GM12878 (cell line): ENCODE measurements at regions not wholly inside any gene's neighbourhood (a gene's known extent, or its start where the extent isn't known, plus 50 kb on each side); places are given as distances from the start of the nearest gene placed in this dataset.
A peak's percentile ranks its signal among the peaks of the same experiment; 100 is the strongest.

ENCODE experiments used
- ATAC-seq: fragments of 200-7000 bp; cut with Tn5 transposase; 3 replicates; pipeline ENCODE4 v1.9.1; 2020; ENCODE audit warnings: mild to moderate bottlenecking, moderate library complexity
- BruUV-seq: library from RNA; stranded (reverse); fragments of 400-500 nt; replicated peaks from 2 replicates; lab custom pipeline; 2021; lab: Mats Ljungman, UMichigan
- CTCF ChIA-PET: fragments of 300-600 bp; sonication (Branson Sonifier 250); formaldehyde crosslinking; extraction: SDS; loops from one replicate; lab custom pipeline; 2021; ENCODE audit warnings: inconsistent platforms; lab: Yijun Ruan, JAX
- POLR2A ChIA-PET: fragments of 350-600 bp; formaldehyde crosslinking; extraction: SDS; loops from one replicate; lab custom pipeline; 2021; ENCODE audit warnings: inconsistent platforms; lab: Charles Lee
- RAD21 ChIA-PET: fragments of 300-600 bp; sonication (Branson Sonifier 250); formaldehyde crosslinking; loops from one replicate; lab custom pipeline; 2023; ENCODE audit warnings: antibody characterized with exemption; ENCODE audit not compliant: unreplicated experiment; lab: Charles Lee
- SMC1A ChIA-PET: fragments of 300-600 bp; sonication (Branson Sonifier 250); formaldehyde crosslinking; loops from one replicate; lab custom pipeline; 2023; ENCODE audit not compliant: unreplicated experiment, uncharacterized antibody; lab: Charles Lee
- DNase-seq: peaks from one replicate; pipeline ENCODE4 v3.0.0-alpha.2; 2011; ENCODE audit warnings: low read depth, low spot score
- FAIRE-seq: peaks from 3 replicates; lab custom pipeline; 2011; peaks lifted over from hg19 to GRCh38; lab: Jason Lieb, UNC
- H2AFZ ChIP-seq: 2 replicates; pipeline ENCODE4 v1.6.0; 2011; ENCODE audit warnings: low read depth, low read length, control low read depth; ENCODE audit not compliant: control insufficient read depth
- H3K27ac ChIP-seq: 2 replicates; pipeline ENCODE4 v1.5.1; 2011; ENCODE audit warnings: control low read depth; ENCODE audit not compliant: control insufficient read depth, insufficient read depth
- H3K27me3 ChIP-seq, 2 experiments: replicated peaks in 1 of 2; 2 replicates each; pipeline versions ENCODE4 v1.6.0 to v1.6.1; 2011; ENCODE audit warnings: low read length in 1 of 2; ENCODE audit not compliant: control insufficient read depth in 2 of 2, insufficient read depth in 2 of 2
- H3K36me3 ChIP-seq, 2 experiments: 2 replicates each; pipeline ENCODE4 v1.5.1; 2011; ENCODE audit warnings: low read length in 1 of 2; ENCODE audit not compliant: control insufficient read depth in 2 of 2, insufficient read depth in 2 of 2
- H3K4me1 ChIP-seq: 2 replicates; pipeline ENCODE4 v1.6.1; 2011; ENCODE audit warnings: mild to moderate bottlenecking, low read length, moderate library complexity, mixed read lengths; ENCODE audit not compliant: control insufficient read depth, insufficient read depth
- H3K4me2 ChIP-seq: 2 replicates; pipeline ENCODE4 v1.6.0; 2011; ENCODE audit warnings: control low read depth; ENCODE audit not compliant: control insufficient read depth, insufficient read depth
- H3K4me3 ChIP-seq: fragments of 200-600 bp; sonication (generic); 2 replicates; pipeline ENCODE4 v1.5.1; 2016
- H3K79me2 ChIP-seq: 2 replicates; pipeline ENCODE4 v1.6.0; 2011; ENCODE audit warnings: low read length; ENCODE audit not compliant: control insufficient read depth, insufficient read depth
- H3K9ac ChIP-seq: 2 replicates; pipeline ENCODE4 v1.8.0; 2011; ENCODE audit warnings: low read length, control low read depth, mixed read lengths; ENCODE audit not compliant: control insufficient read depth, insufficient read depth
- H3K9me3 ChIP-seq: replicated peaks from 3 replicates; pipeline ENCODE4 v1.5.1; 2011; ENCODE audit warnings: mild to moderate bottlenecking, low read length; ENCODE audit not compliant: control insufficient read depth, insufficient read depth
- H4K20me1 ChIP-seq: 2 replicates; pipeline ENCODE4 v1.6.0; 2011; ENCODE audit not compliant: control insufficient read depth, insufficient read depth
- ATF7 ChIP-seq: fragments of 450-650 bp; IDR thresholded peaks from 2 replicates; pipeline ENCODE4 v1.6.1; 2016; ENCODE audit warnings: low read depth, mild to moderate bottlenecking
- CBX5 ChIP-seq: sonication (generic); IDR thresholded peaks from 2 replicates; pipeline ENCODE4 v1.6.1; 2016; ENCODE audit warnings: low read depth, moderate library complexity, mild to moderate bottlenecking, inconsistent platforms
- CEBPB ChIP-seq, 2 experiments: fragments of 150-350 bp in 1 of 2; IDR thresholded peaks; 2 replicates each; pipeline ENCODE4 v1.6.1; 2012 to 2014; ENCODE audit warnings: low read depth in 2 of 2, low read length in 2 of 2, borderline replicate concordance in 1 of 2, inconsistent platforms in 1 of 2
- HDGF ChIP-seq: fragments of 450-650 bp; IDR thresholded peaks from 2 replicates; pipeline ENCODE4 v1.6.1; 2016; ENCODE audit warnings: antibody characterized with exemption
- MTA2 ChIP-seq: fragments of 450-650 bp; IDR thresholded peaks from 2 replicates; pipeline ENCODE4 v1.6.1; 2016; ENCODE audit warnings: low read depth, mild to moderate bottlenecking, moderate library complexity
- POLR2AphosphoS2 ChIP-seq: IDR thresholded peaks from 2 replicates; pipeline ENCODE4 v1.6.1; 2011; ENCODE audit warnings: low read depth, mild to moderate bottlenecking, low read length, improper control_type of control experiment, moderate library complexity
- TCF12 ChIP-seq: IDR thresholded peaks from 2 replicates; pipeline ENCODE4 v1.6.1; 2011; ENCODE audit warnings: low read depth, mild to moderate bottlenecking, low read length
- TCF7 ChIP-seq: IDR thresholded peaks from 2 replicates; pipeline ENCODE4 v1.6.1; 2014; ENCODE audit warnings: antibody characterized with exemption, borderline replicate concordance
- ZSCAN29 ChIP-seq: fragments of 450-650 bp; IDR thresholded peaks from 2 replicates; pipeline ENCODE4 v1.6.1; 2017; ENCODE audit warnings: mild to moderate bottlenecking, moderate library complexity
- WGBS: methylation state at CpG from one replicate; pipeline ENCODE4 v1.1.6; 2016; ENCODE audit warnings: low lambda C conversion rate; ENCODE audit not compliant: insufficient replicate concordance, insufficient coverage; ENCODE audit errors: missing lambda C conversion rate; 5-methylcytosine and 5-hydroxymethylcytosine counted together
- in situ Hi-C: fragments of 300-500 bp; cut with MboI; formaldehyde crosslinking; loops from 9 replicates; pipeline ENCODE4 v1.14.3; 2018; ENCODE audit warnings: mixed read lengths
- intact Hi-C: fragments of 100-400 bp; cut with micrococcal nuclease; formaldehyde crosslinking; loops from one replicate; pipeline ENCODE4 v1.14.2; 2022; ENCODE audit not compliant: unreplicated experiment
- TF ChIP-seq, protein P1 (sequence below): fragments of 450-650 bp; IDR thresholded peaks from 2 replicates; pipeline ENCODE4 v1.6.1; 2014; ENCODE audit warnings: mild to moderate bottlenecking

DNA sequence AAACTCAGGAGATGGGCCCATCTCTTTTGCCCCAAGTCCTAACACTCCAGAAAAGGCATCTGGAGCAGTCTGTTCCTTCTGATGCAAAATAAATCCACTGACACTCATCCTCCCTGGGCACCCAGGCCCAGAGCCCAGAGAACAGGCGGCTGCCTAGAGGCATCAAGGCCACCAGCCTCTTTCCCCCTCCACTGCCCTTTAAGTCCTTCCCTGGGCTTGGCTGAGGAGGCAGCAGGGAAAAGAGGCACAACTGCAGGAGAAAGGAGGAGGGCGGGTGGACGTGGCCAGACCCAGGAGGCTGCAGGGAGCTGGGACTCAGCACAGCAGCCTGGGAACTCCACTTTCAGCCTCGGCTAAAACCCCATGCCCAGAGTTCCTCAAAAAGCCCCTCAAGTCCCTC lies 99.7 kb upstream of the ID2 start:
- Histone ChIP-seq H2AFZ (no peak overlapping the region), H3K36me3 (no peaks in the 10 kb centered on the region), H3K9me3 (no peaks in the 10 kb centered on the region), H3K27me3 (no peaks in the 10 kb centered on the region), H3K4me3 (no peak overlapping the region), H3K9ac (no peak overlapping the region), H3K4me1 (peaks cover 27% of the 10 kb centered on the region), H3K79me2 (no peaks in the 10 kb centered on the region), H3K4me2 (no peak overlapping the region), H3K27ac (no peak overlapping the region), H4K20me1 (no peaks in the 10 kb centered on the region)
- FAIRE-seq (no peak), ATAC-seq (no peak), DNase-seq (no peak)
- ChIA-PET CTCF (interaction anchor here (1.0 kb wide), 1 partner anchor 111 kb away, joined by 3 read pairs; no protein-coding TSS in a partner anchor), POLR2A (interaction anchor here (1.2 to 4.3 kb wide), 2 partner anchors 9 to 99 kb away, joined by 9 to 34 read pairs; partner anchors contain the start of gene ID2), SMC1A (interaction anchor here (0.8 to 4.7 kb wide), 6 partner anchors 9 to 104 kb away, joined by 3 to 50 read pairs (median 4); no protein-coding TSS in a partner anchor), RAD21 (interaction anchor here (1.3 to 8.9 kb wide), 5 partner anchors 39 to 99 kb away, joined by 3 to 76 read pairs (median 5); partner anchors contain the start of gene ID2)
- in situ Hi-C loops (no loop called here), intact Hi-C loops (loop anchor here (2.0 kb wide), 2 partner anchors 39 to 101 kb away; no protein-coding TSS in a partner anchor)
- no TSS peak for BruUV-seq
- TF ChIP-seq TCF12 = no peak
- TF ChIP-seq ATF7 = no peak
- no peak for TF ChIP-seq HDGF
- no peak for TF ChIP-seq ZSCAN29
- 50% methylated on average over 4 of the region's 4 CpGs for WGBS

- intact Hi-C loops (loop anchor here (2.0 kb wide), 2 partner anchors 40 to 102 kb away; no protein-coding TSS in a partner anchor), in situ Hi-C loops (no loop called here)
- Histone ChIP-seq H3K9ac (no peak overlapping the region), H3K79me2 (no peaks in the 10 kb centered on the region), H3K27ac (no peak overlapping the region), H3K4me3 (0 out of 2 replicates have a peak overlapping the region, but pooled peaks have one; percentile 30), H4K20me1 (no peaks in the 10 kb centered on the region), H3K9me3 (no peaks in the 10 kb centered on the region), H2AFZ (no peak overlapping the region), H3K4me2 (peak overlapping the region; percentile 70), H3K36me3 (no peaks in the 10 kb centered on the region), H3K4me1 (peaks cover 27% of the 10 kb centered on the region), H3K27me3 (no peaks in the 10 kb centered on the region)
- no peak for DNase-seq
- SMC1A ChIA-PET = interaction anchor here (0.8 to 4.7 kb wide), 10 partner anchors 9 to 105 kb away, joined by 3 to 50 read pairs (median 4); no protein-coding TSS in a partner anchor
- FAIRE-seq = no peak
- RAD21 ChIA-PET = interaction anchor here (0.8 to 8.9 kb wide), 13 partner anchors 9 to 107 kb away, joined by 3 to 76 read pairs (median 5); partner anchors contain the start of gene ID2
- BruUV-seq = no TSS peak
- no peak for ATAC-seq
- 70% methylated on average over 16 of the region's 16 CpGs for WGBS
- POLR2A ChIA-PET = interaction anchor here (0.6 to 5.5 kb wide), 11 partner anchors 9 to 425 kb away, joined by 3 to 42 read pairs (median 4); partner anchors contain the start of gene ID2
- CTCF ChIA-PET = interaction anchor here (0.7 to 2.6 kb wide), 5 partner anchors 15 to 110 kb away, joined by 3 to 10 read pairs (median 3); partner anchors contain the start of gene ID2
- no peak for TF ChIP-seq ZSCAN29
- no peak for TF ChIP-seq TCF7
- TF ChIP-seq, protein P1, sequence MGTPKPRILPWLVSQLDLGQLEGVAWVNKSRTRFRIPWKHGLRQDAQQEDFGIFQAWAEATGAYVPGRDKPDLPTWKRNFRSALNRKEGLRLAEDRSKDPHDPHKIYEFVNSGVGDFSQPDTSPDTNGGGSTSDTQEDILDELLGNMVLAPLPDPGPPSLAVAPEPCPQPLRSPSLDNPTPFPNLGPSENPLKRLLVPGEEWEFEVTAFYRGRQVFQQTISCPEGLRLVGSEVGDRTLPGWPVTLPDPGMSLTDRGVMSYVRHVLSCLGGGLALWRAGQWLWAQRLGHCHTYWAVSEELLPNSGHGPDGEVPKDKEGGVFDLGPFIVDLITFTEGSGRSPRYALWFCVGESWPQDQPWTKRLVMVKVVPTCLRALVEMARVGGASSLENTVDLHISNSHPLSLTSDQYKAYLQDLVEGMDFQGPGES = no peak
- no peak for TF ChIP-seq TCF12
- no peak for TF ChIP-seq CEBPB (IDR thresholded peaks at IDR 0.05; ENCODE audit: borderline replicate concordance in 1 of 2, low read depth in 2 of 2, low read length in 2 of 2)
- no peak for TF ChIP-seq POLR2AphosphoS2
- no peak for TF ChIP-seq CBX5
- TF ChIP-seq MTA2 = no peak
Observed at GRCh38 chr2:8582651-8583399, 99.0 kb upstream of the ID2 start.
